ENCODE measurements at regions not wholly inside any gene's neighbourhood (a gene's known extent, or its start where the extent isn't known, plus 50 kb on each side); places are given as distances from the start of the nearest gene placed in this dataset.

- TF ChIP-seq CTCF (IDR thresholded peaks at IDR 0.05; ENCODE audit: insufficient read depth, low read length) (no peak), GABPA (IDR thresholded peaks at IDR 0.05; ENCODE audit: low read depth) (no peak), REST (IDR thresholded peaks at IDR 0.05; ENCODE audit: insufficient replicate concordance, low read depth) (no peak), SPI1 (IDR thresholded peaks at IDR 0.05; ENCODE audit: borderline replicate concordance, low read depth) (no peak)
Measured at GRCh38 chr2:71778936-71779773, 325.8 kb downstream of the DYSF start.

Data from HL-60 (cell line).